CD4-positive, alpha-beta T cell (primary cell): ENCODE measurements at regions not wholly inside any gene's neighbourhood (a gene's known extent, or its start where the extent isn't known, plus 50 kb on each side); places are given as distances from the start of the nearest gene placed in this dataset.

Experiments
- ATAC-seq: fragments of 200-7000 bp; cut with Tn5 transposase; one replicate; pipeline ENCODE4 v1.10.0; 2022; ENCODE audit warnings: mild to moderate bottlenecking; ENCODE audit not compliant: poor library complexity
- CTCF ChIA-PET: fragments of 350-600 bp; sonication (Branson Sonifier 250); formaldehyde crosslinking; loops from one replicate; lab custom pipeline; 2021; ENCODE audit warnings: antibody characterized with exemption, inconsistent platforms; lab: Charles Lee
- POLR2A ChIA-PET: fragments of 350-600 bp; sonication (Branson Sonifier 250); formaldehyde crosslinking; loops from one replicate; lab custom pipeline; 2021; ENCODE audit warnings: antibody characterized with exemption, inconsistent platforms; lab: Charles Lee
- DNase-seq, 14 experiments: peaks; one replicate each; pipeline ENCODE4 v3.0.0-alpha.2; 2013 to 2020; ENCODE audit warnings: mixed read lengths in 2 of 14
- H3K27ac ChIP-seq, 2 donors: one replicate each; pipeline versions ENCODE4 v1.5.1 to v1.7.0; 2013; ENCODE audit warnings: low read length in 2 of 2, low read depth in 1 of 2, mild to moderate bottlenecking in 1 of 2
- H3K27me3 ChIP-seq, 2 experiments: 1 replicate in 1 of 2; 2 replicates in 1 of 2; pipeline versions ENCODE4 v1.6.1 to v1.7.0; 2013; ENCODE audit warnings: low read length in 2 of 2, control low read depth in 1 of 2, mild to moderate bottlenecking in 1 of 2, moderate library complexity in 1 of 2; ENCODE audit not compliant: insufficient read depth in 2 of 2, control insufficient read depth in 1 of 2
- H3K36me3 ChIP-seq: one replicate; pipeline ENCODE4 v1.6.1; 2013; ENCODE audit warnings: low read length, control low read depth; ENCODE audit not compliant: insufficient read depth
- H3K4me1 ChIP-seq: one replicate; pipeline ENCODE4 v1.6.1; 2013; ENCODE audit warnings: low read length, control low read depth; ENCODE audit not compliant: insufficient read depth
- H3K4me3 ChIP-seq: one replicate; pipeline ENCODE4 v1.5.1; 2013; ENCODE audit warnings: mild to moderate bottlenecking, low read length, moderate library complexity
- H3K9me3 ChIP-seq, 2 experiments: 1 replicate in 1 of 2; 2 replicates in 1 of 2; pipeline versions ENCODE4 v1.6.1 to v1.7.0; 2013; ENCODE audit warnings: low read length in 2 of 2, mild to moderate bottlenecking in 2 of 2, control low read depth in 1 of 2, moderate library complexity in 1 of 2; ENCODE audit not compliant: control insufficient read depth in 1 of 2, insufficient read depth in 1 of 2
- H3K27ac Mint-ChIP-seq: one replicate; pipeline ENCODE4 v1.8.0; 2020; ENCODE audit warnings: mixed read lengths
- H3K27me3 Mint-ChIP-seq: one replicate; pipeline ENCODE4 v1.8.0; 2021; ENCODE audit warnings: mixed read lengths
- H3K36me3 Mint-ChIP-seq: one replicate; pipeline ENCODE4 v1.8.0; 2021; ENCODE audit warnings: low read depth, mixed read lengths
- H3K4me1 Mint-ChIP-seq: one replicate; pipeline ENCODE4 v1.8.0; 2021; ENCODE audit warnings: low read depth, mixed read lengths
- H3K4me3 Mint-ChIP-seq: one replicate; pipeline ENCODE4 v1.8.0; 2020; ENCODE audit warnings: mild to moderate bottlenecking, mixed read lengths
- H3K9me3 Mint-ChIP-seq: one replicate; pipeline ENCODE4 v1.8.0; 2020; ENCODE audit warnings: mixed read lengths
- CTCF ChIP-seq: fragments of 200-600 bp; IDR thresholded peaks from one replicate; pipeline ENCODE4 v1.8.0; 2022; ENCODE audit warnings: antibody characterized with exemption, mild to moderate bottlenecking
- intact Hi-C, 2 experiments: fragments of 100-400 bp; cut with DNase I in 1 of 2; cut with micrococcal nuclease in 1 of 2; formaldehyde crosslinking; loops; one replicate each; pipeline versions ENCODE4 v1.15.1 to v1.9.0; 2023 to 2025; cut with DNase I, micrococcal nuclease

GRCh38 chr1:106659490-106660244 lies 396.8 kb upstream of the PRMT6 start:
- no peaks in the 10 kb centered on the region for H3K27me3 ChIP-seq
- POLR2A ChIA-PET = no interaction called here
- H3K4me1 ChIP-seq = no peaks in the 10 kb centered on the region
- no peaks in the 10 kb centered on the region for H3K36me3 Mint-ChIP-seq
- H3K27ac Mint-ChIP-seq = no peak overlapping the region
- DNase-seq (no peak), ATAC-seq (no peak)
- CTCF ChIA-PET = no interaction called here
- no peaks in the 10 kb centered on the region for H3K27me3 Mint-ChIP-seq
- no peaks in the 10 kb centered on the region for H3K36me3 ChIP-seq
- intact Hi-C loops = no loop called here
- no peaks in the 10 kb centered on the region for H3K4me1 Mint-ChIP-seq
- no peak for TF ChIP-seq CTCF
- H3K4me3 ChIP-seq = no peak overlapping the region
- peaks cover 0 to 13% of the 10 kb centered on the region in 2 experiments for H3K9me3 ChIP-seq
- no peak overlapping the region for H3K27ac ChIP-seq
- H3K4me3 Mint-ChIP-seq = no peak overlapping the region
- H3K9me3 Mint-ChIP-seq = peaks cover 19% of the 10 kb centered on the region

- Mint-ChIP-seq H3K4me3 (no peak overlapping the region), H3K27ac (no peak overlapping the region), H3K4me1 (no peaks in the 10 kb centered on the region), H3K27me3 (no peaks in the 10 kb centered on the region), H3K9me3 (peaks cover 6% of the 10 kb centered on the region), H3K36me3 (no peaks in the 10 kb centered on the region)
- no peak overlapping the region for H3K4me3 ChIP-seq
- TF ChIP-seq CTCF = no peak
- DNase-seq = no peak
- H3K9me3 ChIP-seq = no peaks in the 10 kb centered on the region
- POLR2A ChIA-PET = no interaction called here
- no peak overlapping the region for H3K27ac ChIP-seq
- no peaks in the 10 kb centered on the region for H3K36me3 ChIP-seq
- CTCF ChIA-PET = no interaction called here
- intact Hi-C loops = no loop called here
- no peak for ATAC-seq
- no peaks in the 10 kb centered on the region for H3K4me1 ChIP-seq
- no peaks in the 10 kb centered on the region for H3K27me3 ChIP-seq
These were observed 380.9 kb upstream of the PRMT6 start for GRCh38 chr1:106675558-106675957.

- intact Hi-C loops = no loop called here
- Histone ChIP-seq H3K27me3 (no peaks in the 10 kb centered on the region), H3K27ac (no peak overlapping the region), H3K4me3 (no peak overlapping the region), H3K9me3 (no peaks in the 10 kb centered on the region), H3K36me3 (no peaks in the 10 kb centered on the region), H3K4me1 (no peaks in the 10 kb centered on the region)
- TF ChIP-seq CTCF = no peak
- Mint-ChIP-seq H3K4me1 (no peaks in the 10 kb centered on the region), H3K27ac (no peak overlapping the region), H3K27me3 (no peaks in the 10 kb centered on the region), H3K36me3 (no peaks in the 10 kb centered on the region), H3K9me3 (peaks cover 3% of the 10 kb centered on the region), H3K4me3 (no peak overlapping the region)
- ChIA-PET POLR2A (no interaction called here), CTCF (no interaction called here)
- ATAC-seq (no peak), DNase-seq (no peak)
These were observed 380.5 kb upstream of the PRMT6 start for GRCh38 chr1:106676021-106676420.
